ENCODE measurements at regions not wholly inside any gene's neighbourhood (a gene's known extent, or its start where the extent isn't known, plus 50 kb on each side); places are given as distances from the start of the nearest gene placed in this dataset.

- TF ChIP-seq, protein P1, sequence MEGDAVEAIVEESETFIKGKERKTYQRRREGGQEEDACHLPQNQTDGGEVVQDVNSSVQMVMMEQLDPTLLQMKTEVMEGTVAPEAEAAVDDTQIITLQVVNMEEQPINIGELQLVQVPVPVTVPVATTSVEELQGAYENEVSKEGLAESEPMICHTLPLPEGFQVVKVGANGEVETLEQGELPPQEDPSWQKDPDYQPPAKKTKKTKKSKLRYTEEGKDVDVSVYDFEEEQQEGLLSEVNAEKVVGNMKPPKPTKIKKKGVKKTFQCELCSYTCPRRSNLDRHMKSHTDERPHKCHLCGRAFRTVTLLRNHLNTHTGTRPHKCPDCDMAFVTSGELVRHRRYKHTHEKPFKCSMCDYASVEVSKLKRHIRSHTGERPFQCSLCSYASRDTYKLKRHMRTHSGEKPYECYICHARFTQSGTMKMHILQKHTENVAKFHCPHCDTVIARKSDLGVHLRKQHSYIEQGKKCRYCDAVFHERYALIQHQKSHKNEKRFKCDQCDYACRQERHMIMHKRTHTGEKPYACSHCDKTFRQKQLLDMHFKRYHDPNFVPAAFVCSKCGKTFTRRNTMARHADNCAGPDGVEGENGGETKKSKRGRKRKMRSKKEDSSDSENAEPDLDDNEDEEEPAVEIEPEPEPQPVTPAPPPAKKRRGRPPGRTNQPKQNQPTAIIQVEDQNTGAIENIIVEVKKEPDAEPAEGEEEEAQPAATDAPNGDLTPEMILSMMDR (IDR thresholded peaks at IDR 0.05; ENCODE audit: low read depth, low read length), result no peak
- no peak overlapping the region for H3K4me3 ChIP-seq (ENCODE audit: low read depth, low read length)
Measured at GRCh38 chr1:187234706-187235105, 406.0 kb downstream of the PLA2G4A start.

DNA sequence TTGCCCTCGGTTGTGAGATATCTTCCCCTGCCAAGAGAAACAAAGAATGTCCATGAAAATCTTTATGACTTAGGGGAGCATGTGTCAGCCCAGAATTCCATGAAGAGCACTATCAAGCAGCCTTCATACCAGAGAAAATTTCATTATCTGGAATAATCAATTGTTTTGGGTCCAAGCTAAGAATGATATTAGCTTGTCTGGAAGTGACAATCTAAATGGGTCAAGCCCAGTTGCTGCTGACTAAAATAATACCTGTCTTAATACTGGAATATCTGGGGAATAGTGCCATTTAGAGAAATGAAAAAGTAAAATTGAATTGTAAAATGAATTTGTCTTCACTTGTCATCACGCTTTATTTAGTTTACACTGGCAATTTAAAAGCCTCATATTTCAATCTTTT is 407.4 kb downstream of the PLA2G4A start:
- no peak overlapping the region for H3K4me3 ChIP-seq (ENCODE audit: low read depth, low read length)
- TF ChIP-seq, protein P1 (IDR thresholded peaks at IDR 0.05; ENCODE audit: low read depth, low read length), result no peak

GRCh38 chr1:187236676-187237075 is 407.9 kb downstream of the PLA2G4A start:
- no peak overlapping the region for H3K4me3 ChIP-seq (ENCODE audit: low read depth, low read length)
- TF ChIP-seq, protein P1 (IDR thresholded peaks at IDR 0.05; ENCODE audit: low read depth, low read length), result no peak

GRCh38 chr1:187237542-187237941 is 408.8 kb downstream of the PLA2G4A start:
- TF ChIP-seq, protein P1 (IDR thresholded peaks at IDR 0.05; ENCODE audit: low read depth, low read length), result no peak
- H3K4me3 ChIP-seq (ENCODE audit: low read depth, low read length), result no peak overlapping the region

- TF ChIP-seq, protein P1 (IDR thresholded peaks at IDR 0.05; ENCODE audit: low read depth, low read length), result no peak
- H3K4me3 ChIP-seq (ENCODE audit: low read depth, low read length), result no peak overlapping the region
Measured at GRCh38 chr1:187241971-187242370, 413.2 kb downstream of the PLA2G4A start.

DNA sequence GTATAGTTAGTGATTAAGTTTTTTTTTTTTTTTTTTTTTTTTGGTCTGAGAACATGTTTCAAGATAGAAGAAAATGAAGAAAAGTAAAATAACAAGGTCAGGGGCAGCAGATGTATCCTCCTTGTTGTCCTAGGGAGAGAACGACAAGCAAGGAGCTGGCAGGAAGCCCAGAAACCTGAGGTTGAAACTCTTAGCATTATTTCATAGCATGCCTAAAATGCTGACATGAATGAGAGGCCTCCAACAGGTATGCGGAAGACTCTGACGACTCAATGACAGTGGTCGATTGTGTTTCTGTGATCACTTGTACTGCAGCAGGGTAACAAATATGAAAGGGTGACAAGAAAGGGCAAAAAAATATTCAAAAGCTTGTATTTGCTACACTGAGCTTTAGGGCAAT is 415.9 kb downstream of the PLA2G4A start:
- H3K4me3 ChIP-seq (ENCODE audit: low read depth, low read length), result no peak overlapping the region
- TF ChIP-seq, protein P1 (IDR thresholded peaks at IDR 0.05; ENCODE audit: low read depth, low read length), result no peak

- no peak overlapping the region for H3K4me3 ChIP-seq (ENCODE audit: low read depth, low read length)
- TF ChIP-seq, protein P1 (IDR thresholded peaks at IDR 0.05; ENCODE audit: low read depth, low read length), result no peak
Measured at GRCh38 chr1:187245201-187245600, 416.5 kb downstream of the PLA2G4A start.

Measured in WI38 (cell line).